ENCODE measurements at regions not wholly inside any gene's neighbourhood (a gene's known extent, or its start where the extent isn't known, plus 50 kb on each side); places are given as distances from the start of the nearest gene placed in this dataset.

GRCh38 chr5:124399426-124399961 lies 346.9 kb downstream of the ZNF608 start:
- Histone ChIP-seq H3K36me3 (ENCODE audit: control insufficient read depth in 4 of 4, insufficient read depth in 4 of 4, low read length in 3 of 4) (no peaks in the 10 kb centered on the region), H3K9me3 (ENCODE audit: control extremely low read depth in 1 of 5, control insufficient read depth in 4 of 5, insufficient read depth in 2 of 5, low read depth in 1 of 5, low read length in 4 of 5) (no peaks in the 10 kb centered on the region), H3K4me3 (ENCODE audit: control insufficient read depth in 1 of 7, extremely low read depth in 1 of 7, insufficient read depth in 4 of 7, low read depth in 2 of 7, low read length in 6 of 7) (no peak overlapping the region), H3K27me3 (replicated peaks in 2 of 5; ENCODE audit: control insufficient read depth in 4 of 5, insufficient read depth in 5 of 5, low read length in 4 of 5) (no peaks in the 10 kb centered on the region), H3K4me1 (ENCODE audit: control extremely low read depth in 1 of 4, control insufficient read depth in 4 of 4, insufficient read depth in 4 of 4, low read length in 3 of 4) (peaks cover 0 to 19% (median 3%) of the 10 kb centered on the region in 4 experiments), H3K27ac (ENCODE audit: insufficient read depth in 1 of 2, low read depth in 1 of 2, low read length in 2 of 2, poor library complexity in 1 of 2, severe bottlenecking in 2 of 2) (no peak overlapping the region)
- no peak for DNase-seq
- CTCF ChIA-PET, result interaction anchor here (1.3 kb wide), 1 partner anchor 18 kb away, joined by 3 read pairs; no protein-coding TSS in a partner anchor
- POLR2A ChIA-PET, result no interaction called here
- WGBS (ENCODE audit: insufficient coverage), result 92% methylated on average over 2 of the region's 3 CpGs

DNA sequence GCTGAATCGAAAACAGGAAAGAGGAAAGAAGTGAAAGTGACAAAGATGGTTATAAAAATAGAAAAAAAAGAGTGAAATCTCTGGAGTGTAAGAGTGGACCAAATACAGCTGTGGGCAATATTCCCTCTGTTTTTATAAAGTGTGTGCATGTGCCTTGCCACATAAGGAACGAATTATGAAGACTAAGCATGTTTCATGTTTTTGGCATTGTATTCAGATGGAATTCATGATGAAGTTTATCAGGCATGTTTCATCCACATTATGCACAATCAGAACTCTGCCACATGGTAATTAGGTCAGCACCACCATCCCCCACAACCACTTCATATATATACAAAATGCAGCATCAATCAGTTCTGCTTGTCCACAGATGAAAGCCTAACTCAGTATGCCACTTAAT lies 348.0 kb downstream of the ZNF608 start:
- WGBS (ENCODE audit: insufficient coverage), result 0% methylated on average over 1 of the region's 2 CpGs
- H3K36me3 ChIP-seq (ENCODE audit: control insufficient read depth in 4 of 4, insufficient read depth in 4 of 4, low read length in 3 of 4), result no peaks in the 10 kb centered on the region
- H3K4me3 ChIP-seq (ENCODE audit: control insufficient read depth in 1 of 7, extremely low read depth in 1 of 7, insufficient read depth in 4 of 7, low read depth in 2 of 7, low read length in 6 of 7), result no peak overlapping the region
- ChIA-PET POLR2A (no interaction called here), CTCF (interaction anchor here (1.3 kb wide), 1 partner anchor 19 kb away, joined by 3 read pairs; no protein-coding TSS in a partner anchor)
- no peak for DNase-seq
- no peaks in the 10 kb centered on the region for H3K9me3 ChIP-seq (ENCODE audit: control extremely low read depth in 1 of 5, control insufficient read depth in 4 of 5, insufficient read depth in 2 of 5, low read depth in 1 of 5, low read length in 4 of 5)
- no peaks in the 10 kb centered on the region for H3K27me3 ChIP-seq (replicated peaks in 2 of 5; ENCODE audit: control insufficient read depth in 4 of 5, insufficient read depth in 5 of 5, low read length in 4 of 5)
- peaks cover 0 to 19% (median 3%) of the 10 kb centered on the region in 4 experiments for H3K4me1 ChIP-seq (ENCODE audit: control extremely low read depth in 1 of 4, control insufficient read depth in 4 of 4, insufficient read depth in 4 of 4, low read length in 3 of 4)
- H3K27ac ChIP-seq (ENCODE audit: insufficient read depth in 1 of 2, low read depth in 1 of 2, low read length in 2 of 2, poor library complexity in 1 of 2, severe bottlenecking in 2 of 2), result no peak overlapping the region

DNA sequence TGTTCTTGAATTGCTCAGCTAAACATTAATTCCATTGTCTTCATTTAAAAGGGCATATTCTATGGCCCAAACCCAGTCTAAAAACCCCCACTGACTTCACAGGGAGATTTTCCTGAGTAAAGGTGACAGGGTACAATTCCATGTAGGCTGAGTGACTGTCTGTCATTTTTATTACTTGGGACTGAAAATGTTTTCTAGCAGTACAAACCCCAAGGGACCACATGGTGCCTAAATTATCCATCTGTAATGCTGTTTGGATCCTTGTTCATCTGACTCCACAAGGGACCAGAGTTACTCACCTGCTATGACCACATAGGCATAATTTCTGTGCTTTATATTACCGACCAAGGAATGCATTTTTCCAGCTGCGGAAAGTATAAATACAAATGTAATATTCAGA lies 349.1 kb downstream of the ZNF608 start:
- no peak for DNase-seq
- peaks cover 0 to 17% (median 3%) of the 10 kb centered on the region in 4 experiments for H3K4me1 ChIP-seq (ENCODE audit: control extremely low read depth in 1 of 4, control insufficient read depth in 4 of 4, insufficient read depth in 4 of 4, low read length in 3 of 4)
- POLR2A ChIA-PET, result no interaction called here
- no CpG with 5 or more reads among the region's 2 CpGs for WGBS (ENCODE audit: insufficient coverage)
- H3K36me3 ChIP-seq (ENCODE audit: control insufficient read depth in 4 of 4, insufficient read depth in 4 of 4, low read length in 3 of 4), result no peaks in the 10 kb centered on the region
- no peak overlapping the region for H3K4me3 ChIP-seq (ENCODE audit: control insufficient read depth in 1 of 7, extremely low read depth in 1 of 7, insufficient read depth in 4 of 7, low read depth in 2 of 7, low read length in 6 of 7)
- CTCF ChIA-PET, result no interaction called here
- no peaks in the 10 kb centered on the region for H3K27me3 ChIP-seq (replicated peaks in 2 of 5; ENCODE audit: control insufficient read depth in 4 of 5, insufficient read depth in 5 of 5, low read length in 4 of 5)
- no peaks in the 10 kb centered on the region for H3K9me3 ChIP-seq (ENCODE audit: control extremely low read depth in 1 of 5, control insufficient read depth in 4 of 5, insufficient read depth in 2 of 5, low read depth in 1 of 5, low read length in 4 of 5)
- no peak overlapping the region for H3K27ac ChIP-seq (ENCODE audit: insufficient read depth in 1 of 2, low read depth in 1 of 2, low read length in 2 of 2, poor library complexity in 1 of 2, severe bottlenecking in 2 of 2)

- POLR2A ChIA-PET, result no interaction called here
- no peak overlapping the region for H3K27ac ChIP-seq (ENCODE audit: insufficient read depth in 1 of 2, low read depth in 1 of 2, low read length in 2 of 2, poor library complexity in 1 of 2, severe bottlenecking in 2 of 2)
- no peaks in the 10 kb centered on the region for H3K27me3 ChIP-seq (replicated peaks in 2 of 5; ENCODE audit: control insufficient read depth in 4 of 5, insufficient read depth in 5 of 5, low read length in 4 of 5)
- no peak overlapping the region for H3K4me3 ChIP-seq (ENCODE audit: control insufficient read depth in 1 of 7, extremely low read depth in 1 of 7, insufficient read depth in 4 of 7, low read depth in 2 of 7, low read length in 6 of 7)
- CTCF ChIA-PET, result no interaction called here
- H3K36me3 ChIP-seq (ENCODE audit: control insufficient read depth in 4 of 4, insufficient read depth in 4 of 4, low read length in 3 of 4), result no peaks in the 10 kb centered on the region
- WGBS (ENCODE audit: insufficient coverage), result 95% methylated on average over 5 of the region's 5 CpGs
- peaks cover 0 to 5% (median 2%) of the 10 kb centered on the region in 4 experiments for H3K4me1 ChIP-seq (ENCODE audit: control extremely low read depth in 1 of 4, control insufficient read depth in 4 of 4, insufficient read depth in 4 of 4, low read length in 3 of 4)
- DNase-seq, result no peak
- peaks cover 0 to 4% (median under 1%) of the 10 kb centered on the region in 5 experiments for H3K9me3 ChIP-seq (ENCODE audit: control extremely low read depth in 1 of 5, control insufficient read depth in 4 of 5, insufficient read depth in 2 of 5, low read depth in 1 of 5, low read length in 4 of 5)
These were observed 350.5 kb downstream of the ZNF608 start for GRCh38 chr5:124395926-124396325.

GRCh38 chr5:124395287-124395686 lies 351.2 kb downstream of the ZNF608 start:
- CTCF ChIA-PET, result no interaction called here

DNA sequence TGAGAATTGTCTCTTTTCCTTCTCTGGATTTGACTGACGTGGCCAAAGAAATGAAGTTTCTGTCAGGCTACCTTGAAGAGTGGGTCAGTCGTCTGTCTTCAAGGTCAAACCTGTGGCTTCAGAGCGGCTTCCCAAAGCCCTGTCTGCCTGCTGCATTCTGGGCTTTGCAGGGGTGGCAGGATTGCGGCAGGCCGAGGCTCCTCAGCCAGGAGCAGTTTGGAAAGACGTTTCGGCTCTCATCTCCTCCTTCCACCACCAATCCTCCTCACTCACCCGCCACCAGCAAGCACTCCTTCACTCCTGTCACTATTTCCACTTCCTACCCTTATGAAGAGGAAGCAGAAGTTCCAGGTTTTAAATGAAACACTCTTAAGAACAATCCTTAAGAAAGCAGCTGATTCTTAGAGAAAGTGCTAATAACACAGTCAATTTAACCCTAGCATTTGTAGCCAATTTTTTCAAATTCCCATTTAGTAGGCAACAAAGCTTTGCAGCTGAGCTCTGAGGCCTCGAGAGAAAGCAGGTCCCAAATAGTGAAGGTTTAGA lies 351.7 kb downstream of the ZNF608 start:
- no peak for DNase-seq
- H3K4me1 ChIP-seq (ENCODE audit: control extremely low read depth in 1 of 4, control insufficient read depth in 4 of 4, insufficient read depth in 4 of 4, low read length in 3 of 4), result peaks cover 0 to 5% (median 2%) of the 10 kb centered on the region in 4 experiments
- ChIA-PET POLR2A (no interaction called here), CTCF (no interaction called here)
- H3K27me3 ChIP-seq (replicated peaks in 2 of 5; ENCODE audit: control insufficient read depth in 4 of 5, insufficient read depth in 5 of 5, low read length in 4 of 5), result no peaks in the 10 kb centered on the region
- no peak overlapping the region for H3K27ac ChIP-seq (ENCODE audit: insufficient read depth in 1 of 2, low read depth in 1 of 2, low read length in 2 of 2, poor library complexity in 1 of 2, severe bottlenecking in 2 of 2)
- no peaks in the 10 kb centered on the region for H3K36me3 ChIP-seq (ENCODE audit: control insufficient read depth in 4 of 4, insufficient read depth in 4 of 4, low read length in 3 of 4)
- H3K4me3 ChIP-seq (ENCODE audit: control insufficient read depth in 1 of 7, extremely low read depth in 1 of 7, insufficient read depth in 4 of 7, low read depth in 2 of 7, low read length in 6 of 7), result no peak overlapping the region
- H3K9me3 ChIP-seq (ENCODE audit: control extremely low read depth in 1 of 5, control insufficient read depth in 4 of 5, insufficient read depth in 2 of 5, low read depth in 1 of 5, low read length in 4 of 5), result peaks cover 4 to 15% (median 5%) of the 10 kb centered on the region in 5 experiments
- WGBS (ENCODE audit: insufficient coverage), result 100% methylated on average over 2 of the region's 9 CpGs

More at GRCh38 chr5:124395287-124395686, 351.2 kb downstream of the ZNF608 start:
- 93% methylated on average over 11 of the region's 11 CpGs for WGBS (ENCODE audit: insufficient coverage)
- peaks cover 1 to 11% (median 5%) of the 10 kb centered on the region in 5 experiments for H3K9me3 ChIP-seq (ENCODE audit: control extremely low read depth in 1 of 5, control insufficient read depth in 4 of 5, insufficient read depth in 2 of 5, low read depth in 1 of 5, low read length in 4 of 5)
- no peaks in the 10 kb centered on the region for H3K36me3 ChIP-seq (ENCODE audit: control insufficient read depth in 4 of 4, insufficient read depth in 4 of 4, low read length in 3 of 4)
- H3K4me3 ChIP-seq (ENCODE audit: control insufficient read depth in 1 of 7, extremely low read depth in 1 of 7, insufficient read depth in 4 of 7, low read depth in 2 of 7, low read length in 6 of 7), result no peak overlapping the region
- POLR2A ChIA-PET, result no interaction called here
- H3K27me3 ChIP-seq (replicated peaks in 2 of 5; ENCODE audit: control insufficient read depth in 4 of 5, insufficient read depth in 5 of 5, low read length in 4 of 5), result no peaks in the 10 kb centered on the region
- DNase-seq, result no peak
- peaks cover 0 to 5% (median 2%) of the 10 kb centered on the region in 4 experiments for H3K4me1 ChIP-seq (ENCODE audit: control extremely low read depth in 1 of 4, control insufficient read depth in 4 of 4, insufficient read depth in 4 of 4, low read length in 3 of 4)
- no peak overlapping the region for H3K27ac ChIP-seq (ENCODE audit: insufficient read depth in 1 of 2, low read depth in 1 of 2, low read length in 2 of 2, poor library complexity in 1 of 2, severe bottlenecking in 2 of 2)

DNA sequence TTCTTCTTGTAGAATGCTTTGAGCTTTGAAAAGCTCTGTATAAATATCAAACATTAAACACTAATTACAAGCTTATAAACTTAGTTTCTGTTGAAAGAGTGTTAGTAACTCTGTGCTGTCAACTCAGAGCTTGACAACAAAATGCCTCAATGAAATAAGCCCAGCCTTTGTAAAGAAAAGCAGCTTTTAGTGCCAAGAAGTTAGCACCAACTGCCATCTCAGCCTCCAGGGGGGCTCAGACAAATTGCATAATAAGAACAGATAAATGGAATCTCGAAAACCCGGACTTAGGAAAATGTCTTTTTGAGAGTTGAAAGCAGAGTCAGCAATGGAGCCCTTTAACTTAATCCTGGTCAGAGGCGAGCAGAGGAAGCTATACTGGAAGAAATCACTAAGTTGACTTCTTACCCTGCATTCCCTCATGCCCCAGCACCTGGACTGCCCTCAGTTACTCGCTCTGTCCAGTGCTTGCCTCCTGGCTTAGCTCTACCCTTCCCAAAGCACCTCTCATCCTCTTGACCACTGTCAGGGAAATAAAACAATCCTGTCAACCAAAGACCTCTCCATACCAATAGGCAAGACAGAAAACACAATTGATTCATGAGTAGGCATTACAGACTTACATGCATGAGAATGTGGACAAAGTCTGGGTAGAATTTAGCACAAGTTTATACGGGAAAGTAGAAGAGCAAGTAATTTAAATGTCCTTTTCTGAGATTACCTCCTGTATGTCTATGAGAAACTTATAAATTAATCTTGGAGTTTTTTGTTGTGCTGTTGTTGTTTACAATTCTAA lies 352.7 kb downstream of the ZNF608 start:
- POLR2A ChIA-PET, result no interaction called here
- CTCF ChIA-PET, result interaction anchor here (0.9 kb wide), 1 partner anchor 54 kb away, joined by 3 read pairs; no protein-coding TSS in a partner anchor
- Histone ChIP-seq H3K36me3 (ENCODE audit: control insufficient read depth in 4 of 4, insufficient read depth in 4 of 4, low read length in 3 of 4) (no peaks in the 10 kb centered on the region), H3K27ac (ENCODE audit: insufficient read depth in 1 of 2, low read depth in 1 of 2, low read length in 2 of 2, poor library complexity in 1 of 2, severe bottlenecking in 2 of 2) (no peak overlapping the region), H3K27me3 (replicated peaks in 2 of 5; ENCODE audit: control insufficient read depth in 4 of 5, insufficient read depth in 5 of 5, low read length in 4 of 5) (no peaks in the 10 kb centered on the region), H3K4me3 (ENCODE audit: control insufficient read depth in 1 of 7, extremely low read depth in 1 of 7, insufficient read depth in 4 of 7, low read depth in 2 of 7, low read length in 6 of 7) (no peak overlapping the region), H3K9me3 (ENCODE audit: control extremely low read depth in 1 of 5, control insufficient read depth in 4 of 5, insufficient read depth in 2 of 5, low read depth in 1 of 5, low read length in 4 of 5) (peaks cover 5 to 17% (median 6%) of the 10 kb centered on the region in 5 experiments), H3K4me1 (ENCODE audit: control extremely low read depth in 1 of 4, control insufficient read depth in 4 of 4, insufficient read depth in 4 of 4, low read length in 3 of 4) (peaks cover 0 to 5% (median 2%) of the 10 kb centered on the region in 4 experiments)
- 100% methylated on average over 3 of the region's 5 CpGs for WGBS (ENCODE audit: insufficient coverage)
- no peak for DNase-seq

Data from common myeloid progenitor, CD34-positive (primary cell).